Activated B cell treated with CpG ODN at 0.5 μM for 24 hours (primary cell): ENCODE measurements at regions not wholly inside any gene's neighbourhood (a gene's known extent, or its start where the extent isn't known, plus 50 kb on each side); places are given as distances from the start of the nearest gene placed in this dataset.

Experiments
- ATAC-seq: fragments of 200-7000 bp; cut with Tn5 transposase; one replicate; pipeline ENCODE4 v1.10.0; 2021; ENCODE audit warnings: low read depth, mild to moderate bottlenecking, moderate library complexity
- CTCF ChIA-PET: fragments of 350-600 bp; sonication (Branson Sonifier 250); formaldehyde crosslinking; loops from one replicate; lab custom pipeline; 2021; ENCODE audit warnings: antibody characterized with exemption; lab: Charles Lee
- POLR2A ChIA-PET: fragments of 350-600 bp; sonication (Branson Sonifier 250); formaldehyde crosslinking; loops from one replicate; lab custom pipeline; 2021; ENCODE audit warnings: antibody characterized with exemption; lab: Charles Lee
- DNase-seq: peaks from one replicate; pipeline ENCODE4 v3.0.0; 2022
- H3K27ac Mint-ChIP-seq: one replicate; pipeline ENCODE4 v1.8.0; 2020; ENCODE audit warnings: mixed read lengths
- H3K27me3 Mint-ChIP-seq: one replicate; pipeline ENCODE4 v1.8.0; 2021; ENCODE audit warnings: mixed read lengths
- H3K36me3 Mint-ChIP-seq: one replicate; pipeline ENCODE4 v1.8.0; 2021; ENCODE audit warnings: low read depth, mixed read lengths
- H3K4me1 Mint-ChIP-seq: one replicate; pipeline ENCODE4 v1.8.0; 2021; ENCODE audit warnings: mixed read lengths
- H3K4me3 Mint-ChIP-seq: one replicate; pipeline ENCODE4 v1.8.0; 2020; ENCODE audit warnings: mild to moderate bottlenecking, mixed read lengths
- H3K9me3 Mint-ChIP-seq: one replicate; pipeline ENCODE4 v1.8.0; 2020; ENCODE audit warnings: mixed read lengths
- CTCF ChIP-seq: fragments of 200-600 bp; IDR thresholded peaks from one replicate; pipeline ENCODE4 v1.8.0; 2022; ENCODE audit warnings: antibody characterized with exemption, mild to moderate bottlenecking
- intact Hi-C: fragments of 100-400 bp; cut with micrococcal nuclease; formaldehyde crosslinking; loops from one replicate; pipeline ENCODE4 v1.15.1; 2024

- intact Hi-C loops, result no loop called here
- no peaks in the 10 kb centered on the region for H3K36me3 Mint-ChIP-seq
- TF ChIP-seq CTCF, result no peak
- ChIA-PET POLR2A (no interaction called here), CTCF (no interaction called here)
- no peaks in the 10 kb centered on the region for H3K27me3 Mint-ChIP-seq
- no peaks in the 10 kb centered on the region for H3K9me3 Mint-ChIP-seq
- DNase-seq, result no peak
- no peak overlapping the region for H3K4me3 Mint-ChIP-seq
- H3K27ac Mint-ChIP-seq, result no peak overlapping the region
- no peak for ATAC-seq
- no peaks in the 10 kb centered on the region for H3K4me1 Mint-ChIP-seq
Measured at GRCh38 chr6:74415056-74415455, 719.1 kb downstream of the CD109 start.

GRCh38 chr6:74410630-74411029, 714.6 kb downstream of the CD109 start:
- ATAC-seq, result no peak
- TF ChIP-seq CTCF, result no peak
- intact Hi-C loops, result no loop called here
- H3K27ac Mint-ChIP-seq, result no peak overlapping the region
- H3K36me3 Mint-ChIP-seq, result no peaks in the 10 kb centered on the region
- no peaks in the 10 kb centered on the region for H3K9me3 Mint-ChIP-seq
- ChIA-PET POLR2A (no interaction called here), CTCF (no interaction called here)
- no peaks in the 10 kb centered on the region for H3K4me1 Mint-ChIP-seq
- DNase-seq, result no peak
- no peak overlapping the region for H3K4me3 Mint-ChIP-seq
- no peaks in the 10 kb centered on the region for H3K27me3 Mint-ChIP-seq

- Mint-ChIP-seq H3K4me1 (no peaks in the 10 kb centered on the region), H3K27ac (no peak overlapping the region), H3K4me3 (no peak overlapping the region), H3K36me3 (no peaks in the 10 kb centered on the region), H3K27me3 (no peaks in the 10 kb centered on the region), H3K9me3 (no peaks in the 10 kb centered on the region)
- DNase-seq, result no peak
- intact Hi-C loops, result loop anchor here (2.0 kb wide), 1 partner anchor 795 kb away; no protein-coding TSS in a partner anchor
- TF ChIP-seq CTCF, result no peak
- CTCF ChIA-PET, result no interaction called here
- POLR2A ChIA-PET, result no interaction called here
- ATAC-seq, result no peak
Measured at GRCh38 chr6:74409447-74409846, 713.4 kb downstream of the CD109 start.

- no peak for TF ChIP-seq CTCF
- POLR2A ChIA-PET, result no interaction called here
- Mint-ChIP-seq H3K9me3 (no peaks in the 10 kb centered on the region), H3K4me1 (no peaks in the 10 kb centered on the region), H3K27ac (no peak overlapping the region), H3K36me3 (no peaks in the 10 kb centered on the region), H3K27me3 (no peaks in the 10 kb centered on the region), H3K4me3 (no peak overlapping the region)
- no peak for DNase-seq
- intact Hi-C loops, result loop anchor here (2.0 kb wide), 1 partner anchor 796 kb away; no protein-coding TSS in a partner anchor
- no peak for ATAC-seq
- CTCF ChIA-PET, result no interaction called here
Measured at GRCh38 chr6:74408844-74409243, 712.8 kb downstream of the CD109 start.

GRCh38 chr6:74404366-74404765, 708.4 kb downstream of the CD109 start:
- Mint-ChIP-seq H3K27ac (no peak overlapping the region), H3K4me1 (no peaks in the 10 kb centered on the region), H3K36me3 (no peaks in the 10 kb centered on the region), H3K4me3 (no peak overlapping the region), H3K27me3 (no peaks in the 10 kb centered on the region), H3K9me3 (no peaks in the 10 kb centered on the region)
- TF ChIP-seq CTCF, result no peak
- no peak for ATAC-seq
- POLR2A ChIA-PET, result no interaction called here
- intact Hi-C loops, result no loop called here
- CTCF ChIA-PET, result no interaction called here
- DNase-seq, result no peak
